ENCODE measurements at regions not wholly inside any gene's neighbourhood (a gene's known extent, or its start where the extent isn't known, plus 50 kb on each side); places are given as distances from the start of the nearest gene placed in this dataset.
"Not testable (repeated sequence)": the region's sequence is repeated elsewhere in the genome, so short reads cannot be mapped to it uniquely, and the experiment has no call there.

DNA sequence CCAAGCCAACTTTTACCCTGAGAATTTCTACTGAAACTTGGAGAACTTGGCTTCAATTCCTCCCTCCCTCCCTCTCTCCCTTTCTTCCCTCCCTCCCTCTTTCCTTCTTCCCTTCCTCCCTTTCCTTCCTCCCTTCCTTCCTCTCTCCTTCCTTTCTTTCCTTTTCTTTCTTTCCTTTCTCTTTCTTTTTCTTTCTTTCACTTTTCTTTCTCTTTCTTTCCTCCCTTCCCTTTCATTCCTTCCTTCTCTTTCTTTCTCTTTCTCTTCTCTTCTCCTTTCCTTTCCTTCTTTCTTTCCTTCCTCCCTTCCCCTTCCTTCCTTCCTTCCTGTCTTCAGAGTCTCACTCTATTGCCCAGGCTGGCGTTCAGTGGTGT is 268.1 kb upstream of the SDK2 start:
- no peak for ATAC-seq

GRCh38 chr17:73914536-73915274 is 270.5 kb upstream of the SDK2 start:
- no peak for ATAC-seq

More for the DNA sequence above, 268.1 kb upstream of the SDK2 start:
- no peak for DNase-seq (ENCODE audit: low spot score)

GRCh38 chr17:73919033-73919432 is 274.8 kb upstream of the SDK2 start:
- not testable (repeated sequence) for DNase-seq (ENCODE audit: low spot score); ATAC-seq

More at GRCh38 chr17:73914536-73915274, 270.5 kb upstream of the SDK2 start:
- DNase-seq (ENCODE audit: low spot score): no peak

DNA sequence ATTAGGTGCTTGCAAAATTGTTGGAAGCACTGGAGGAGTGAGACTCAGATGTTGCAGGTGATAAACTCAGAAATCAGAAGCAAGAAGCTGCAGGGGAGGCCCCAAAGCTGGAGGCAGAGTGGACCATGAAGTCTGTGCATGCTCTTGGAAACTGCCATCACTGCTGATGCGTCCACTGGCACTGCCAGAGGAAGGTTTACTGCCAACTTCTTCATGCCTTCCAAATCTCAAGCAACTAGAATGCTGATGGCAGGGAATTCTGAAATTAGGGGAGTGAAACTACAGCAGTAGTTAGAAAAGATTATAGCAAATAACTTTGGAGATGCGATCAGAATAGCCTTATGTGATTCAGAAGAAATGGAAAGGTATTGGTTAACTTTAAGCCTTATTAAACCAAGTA is 277.1 kb upstream of the SDK2 start:
- DNase-seq (ENCODE audit: low spot score): no peak
- no peak for ATAC-seq

- ATAC-seq (no peak), DNase-seq (ENCODE audit: low spot score) (no peak)
Observed at GRCh38 chr17:73924114-73924908, 279.2 kb upstream of the RPL38 start.

DNA sequence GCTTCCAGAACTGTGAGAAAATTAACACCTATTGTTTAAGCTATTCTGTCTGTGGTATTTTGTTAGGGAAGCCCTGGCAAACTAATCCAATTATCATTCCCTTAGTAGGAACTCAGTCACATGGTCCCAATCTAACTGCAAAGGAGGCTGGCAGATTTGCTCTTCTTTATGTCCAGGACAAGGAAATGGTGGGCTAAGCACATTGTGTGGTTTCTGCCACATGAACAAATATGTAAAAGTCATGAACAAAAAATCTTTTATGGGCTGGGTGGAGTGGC is 278.6 kb upstream of the RPL38 start:
- DNase-seq (ENCODE audit: low spot score) (no peak), ATAC-seq (no peak)

DNA sequence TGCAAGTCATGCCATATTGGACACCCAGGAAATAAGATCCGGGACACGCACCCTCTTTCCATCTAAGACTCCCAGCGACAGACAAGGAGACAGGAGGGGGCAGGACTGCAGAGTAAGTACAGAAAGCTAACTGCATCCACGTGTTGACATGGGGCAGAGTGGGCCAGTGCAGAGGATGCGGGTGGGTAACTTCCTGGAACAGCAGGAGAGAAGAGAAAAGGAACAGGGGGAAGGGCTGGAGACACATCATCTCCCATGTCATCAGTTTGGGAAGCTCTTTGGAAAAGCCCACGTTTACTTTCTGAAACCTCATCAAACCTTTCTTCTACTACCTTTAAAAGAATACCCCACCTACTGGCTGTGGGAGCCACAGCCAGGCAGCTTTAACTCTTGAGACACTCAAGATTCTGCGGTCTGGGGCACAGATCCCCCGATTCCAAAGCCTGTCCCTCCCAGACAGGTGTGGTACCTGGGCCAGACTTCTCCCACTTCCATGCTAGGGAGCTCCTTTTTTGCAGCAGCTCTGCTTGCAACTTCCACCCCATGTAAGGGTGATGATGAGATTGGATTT is 273.5 kb upstream of the RPL38 start:
- ATAC-seq: no peak

DNA sequence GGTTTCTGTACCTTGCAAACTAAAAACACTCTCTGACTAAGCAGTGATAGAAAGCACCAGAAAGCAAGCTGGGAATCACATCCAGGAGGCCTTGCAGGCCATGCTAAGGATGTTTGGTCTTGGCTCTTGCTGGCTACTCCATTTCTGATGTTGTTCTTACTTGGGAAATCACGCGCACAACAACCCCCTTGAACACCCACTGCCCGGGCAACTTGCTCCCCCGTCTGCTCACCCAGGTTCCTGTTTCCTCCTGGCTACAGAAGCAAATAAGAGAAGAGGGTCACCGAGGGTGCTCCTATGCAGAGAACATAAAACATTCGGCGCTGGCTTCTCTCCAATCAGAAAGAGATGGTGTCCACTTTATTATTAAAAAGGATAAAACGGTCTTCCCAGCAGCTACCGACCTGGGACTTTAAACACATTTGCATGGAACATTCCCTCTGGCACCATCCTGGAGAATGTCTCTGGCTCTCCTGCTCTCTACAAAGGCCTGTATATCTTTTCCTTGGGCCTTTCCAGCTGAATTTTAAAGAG is 271.2 kb upstream of the RPL38 start:
- ATAC-seq: no peak
- no peak for DNase-seq (ENCODE audit: low spot score)

More for the DNA sequence above, 273.5 kb upstream of the RPL38 start:
- DNase-seq (ENCODE audit: low spot score): no peak

DNA sequence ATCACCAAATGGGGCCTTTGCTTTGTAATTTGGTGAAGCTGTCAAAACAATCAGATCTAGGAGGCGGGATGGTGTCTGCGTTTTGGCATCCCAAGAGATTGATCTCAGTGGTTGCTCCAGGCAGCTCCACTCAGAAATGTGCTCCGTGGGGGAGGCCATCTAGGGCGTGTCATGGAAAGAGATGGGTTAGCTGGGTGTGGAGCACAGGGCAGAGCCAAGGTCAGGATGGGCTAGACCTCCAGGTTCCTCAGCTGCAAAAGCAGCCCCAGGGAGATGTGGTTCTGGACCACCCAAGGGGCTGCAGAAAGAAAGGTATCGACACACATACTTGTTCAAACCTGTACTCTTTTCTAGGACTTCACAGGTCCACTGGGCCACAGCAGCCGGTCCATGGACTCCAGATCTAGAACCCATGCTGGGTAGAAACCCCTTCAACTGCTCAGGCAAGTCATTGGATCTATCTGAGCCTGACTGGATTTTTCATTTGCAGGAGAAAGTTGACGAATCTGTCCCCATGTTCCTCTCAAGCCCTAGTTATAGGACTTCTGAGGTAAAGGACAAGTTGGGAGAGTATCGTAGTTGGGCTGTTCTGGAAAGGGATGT is 270.2 kb upstream of the RPL38 start:
- DNase-seq (ENCODE audit: low spot score) (no peak), ATAC-seq (no peak)

GRCh38 chr17:73933871-73934270 is 269.6 kb upstream of the RPL38 start:
- ATAC-seq: no peak
- no peak for DNase-seq (ENCODE audit: low spot score)

DNA sequence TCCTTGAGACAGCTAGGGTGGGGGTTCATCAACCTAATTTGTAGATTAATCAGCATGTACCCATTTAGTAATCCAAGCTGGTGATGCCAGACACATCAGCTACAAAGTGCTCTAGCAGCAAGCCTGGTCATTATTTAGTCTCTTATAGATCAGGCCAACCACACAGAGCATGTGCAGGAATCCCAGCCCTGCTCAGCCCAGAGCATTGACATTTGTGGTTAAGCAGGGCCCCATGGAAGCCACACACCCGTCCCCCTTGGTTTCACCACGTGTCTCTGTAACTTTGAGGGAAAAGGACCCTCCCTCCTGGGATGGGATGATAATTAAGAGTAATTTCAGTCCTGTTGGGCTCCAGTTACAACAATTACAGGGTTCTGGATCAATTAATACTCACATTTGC is 268.8 kb upstream of the RPL38 start:
- no peak for DNase-seq (ENCODE audit: low spot score)
- ATAC-seq: no peak

DNA sequence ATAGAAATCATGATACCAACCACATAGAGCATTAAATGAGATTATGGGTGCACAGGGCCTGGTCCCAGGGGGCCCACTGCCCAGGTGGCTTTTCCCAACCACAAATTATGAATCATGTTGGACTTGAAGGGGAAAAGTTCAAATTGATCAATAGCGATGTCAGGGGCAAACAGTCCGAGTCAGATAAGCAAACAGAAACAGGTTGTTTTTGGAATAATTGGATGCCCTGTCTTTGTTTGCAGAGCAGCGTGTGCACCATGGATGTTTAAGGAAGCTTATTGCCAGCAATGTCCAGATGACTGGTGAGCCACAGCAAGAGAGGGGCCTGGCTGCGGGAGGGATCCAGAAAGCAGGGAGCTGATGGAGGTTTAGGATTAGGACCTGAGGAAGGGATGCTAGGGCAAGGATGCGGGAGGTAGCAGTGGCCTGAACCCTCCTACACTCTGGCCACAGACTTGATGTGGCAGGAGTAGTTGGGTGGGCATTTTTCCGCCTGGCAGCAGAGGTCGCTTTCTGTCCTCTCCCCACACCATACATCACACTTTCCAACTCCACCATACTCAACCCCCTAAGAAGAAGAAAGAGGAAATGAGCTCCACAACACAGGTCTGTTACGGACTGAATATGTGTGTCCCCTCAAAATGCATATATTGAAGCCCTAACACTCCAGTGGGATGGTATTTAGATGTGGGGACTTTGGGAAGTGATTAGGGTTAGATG is 266.4 kb upstream of the RPL38 start:
- peak; percentile 50 for ATAC-seq

GRCh38 chr17:73938706-73939105 is 264.8 kb upstream of the RPL38 start:
- ATAC-seq (no peak), DNase-seq (ENCODE audit: low spot score) (no peak)

More for the DNA sequence above, 266.4 kb upstream of the RPL38 start:
- no peak for DNase-seq (ENCODE audit: low spot score)

- DNase-seq (ENCODE audit: low spot score) (no peak), ATAC-seq (no peak)
Observed at GRCh38 chr17:73939806-73940205, 263.7 kb upstream of the RPL38 start.

DNA sequence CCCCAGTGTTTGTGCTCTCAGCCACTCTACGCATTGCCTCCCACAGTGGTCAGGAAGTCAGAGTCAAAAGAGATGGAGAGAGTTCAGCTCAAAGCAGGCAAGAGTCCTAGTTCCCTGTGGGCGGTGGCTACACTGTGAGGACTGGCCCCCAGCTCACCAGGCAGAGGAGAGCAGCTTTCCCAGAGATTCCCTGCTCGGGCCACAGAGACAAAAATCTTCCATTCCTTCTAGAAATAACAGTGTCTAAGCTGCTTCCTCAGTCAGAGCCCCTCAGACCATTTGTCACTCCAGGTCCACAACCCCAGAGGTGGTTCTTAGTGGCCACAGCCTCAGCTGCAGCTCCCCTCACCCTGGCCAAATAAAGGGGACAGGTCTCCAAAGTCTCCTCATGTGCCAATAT is 263.0 kb upstream of the RPL38 start:
- ATAC-seq: no peak
- no peak for DNase-seq (ENCODE audit: low spot score)

- no peak for DNase-seq (ENCODE audit: low spot score)
- no peak for ATAC-seq
Observed at GRCh38 chr17:73941919-73942530, 261.5 kb upstream of the RPL38 start.

DNA sequence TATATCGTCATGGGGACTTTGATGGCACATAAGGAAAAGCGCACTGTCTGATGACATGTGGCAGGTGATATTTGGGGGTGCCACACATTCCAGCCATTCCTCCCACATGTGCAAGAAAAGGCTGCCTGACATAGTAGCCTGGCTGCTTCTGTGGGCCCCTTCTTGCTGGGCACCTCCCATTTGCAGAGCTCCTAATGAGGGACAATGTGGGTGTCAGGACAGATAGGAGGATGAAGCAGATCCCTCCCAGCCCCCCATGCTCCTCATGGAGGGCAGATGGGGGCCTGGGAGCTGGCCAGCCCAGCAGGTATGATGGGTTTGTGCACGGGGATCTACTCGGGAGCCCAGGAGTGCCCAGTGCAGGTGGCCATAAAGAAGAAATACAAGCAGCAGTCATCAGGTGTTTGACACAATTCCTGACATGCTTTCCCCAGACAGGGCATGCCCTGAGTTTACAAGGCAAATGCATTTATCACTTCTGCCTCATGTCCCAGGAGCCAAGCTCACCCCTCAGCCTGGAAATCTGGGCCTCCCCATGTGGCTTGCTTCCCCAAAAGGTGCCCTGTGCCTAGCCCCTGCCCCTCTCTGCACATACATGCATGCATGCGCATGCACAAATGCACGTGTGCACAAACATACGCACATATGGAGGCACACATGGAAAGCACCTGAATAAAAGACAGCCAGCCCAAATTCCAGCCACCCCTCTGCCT is 260.6 kb upstream of the RPL38 start:
- ATAC-seq: no peak
- DNase-seq (ENCODE audit: low spot score): no peak

GRCh38 chr17:73943416-73944110 is 259.9 kb upstream of the RPL38 start:
- ATAC-seq (no peak), DNase-seq (ENCODE audit: low spot score) (no peak)

GRCh38 chr17:73944366-73944765 is 259.1 kb upstream of the RPL38 start:
- DNase-seq (ENCODE audit: low spot score): no peak
- ATAC-seq: no peak
